A549 (cell line): ENCODE measurements at regions not wholly inside any gene's neighbourhood (a gene's known extent, or its start where the extent isn't known, plus 50 kb on each side); places are given as distances from the start of the nearest gene placed in this dataset.

Experiments used
- CHD2 ChIP-seq: fragments of 150-350 bp; IDR thresholded peaks from 2 replicates; pipeline ENCODE4 v1.6.1; 2014; ENCODE audit warnings: low read length; ENCODE audit not compliant: partially characterized antibody
- CTCF ChIP-seq: fragments of >200 bp; sonication (Bioruptor Twin); formaldehyde crosslinking; IDR thresholded peaks from 3 replicates; pipeline ENCODE4 v1.5.1; 2016
- EHMT2 ChIP-seq: fragments of 200-600 bp; sonication (generic); IDR thresholded peaks from 2 replicates; pipeline ENCODE4 v1.6.1; 2016; ENCODE audit warnings: antibody characterized with exemption, low read depth, mild to moderate bottlenecking, moderate library complexity
- HMGXB4 ChIP-seq: fragments of 250-450 bp; sonication (Bioruptor Pico); IDR thresholded peaks from 2 replicates; pipeline ENCODE4 v1.5.0; 2021; ENCODE audit warnings: mild to moderate bottlenecking, moderate library complexity, borderline replicate concordance
- JUN ChIP-seq, 2 experiments: fragments of >200 bp; sonication (Bioruptor Twin); formaldehyde crosslinking; IDR thresholded peaks; 2 replicates in 1 of 2; 3 replicates in 1 of 2; pipeline ENCODE4 v1.6.1; 2016 to 2017
- JUNB ChIP-seq: fragments of >200 bp; sonication (Bioruptor Twin); formaldehyde crosslinking; IDR thresholded peaks from 2 replicates; pipeline ENCODE4 v1.6.1; 2016
- MYC ChIP-seq: IDR thresholded peaks from 2 replicates; pipeline ENCODE4 v1.6.1; 2012; ENCODE audit warnings: mild to moderate bottlenecking, inconsistent platforms, low read length, improper control_type of control experiment, borderline replicate concordance
- NR3C1 ChIP-seq: fragments of >200 bp; sonication (Bioruptor Twin); formaldehyde crosslinking; IDR thresholded peaks from 3 replicates; pipeline ENCODE4 v1.6.1; 2017
- PBX3 ChIP-seq: IDR thresholded peaks from 2 replicates; pipeline ENCODE4 v1.6.1; 2012
- POLR2A ChIP-seq: IDR thresholded peaks from 2 replicates; pipeline ENCODE4 v1.6.1; 2012; ENCODE audit warnings: mild to moderate bottlenecking, low read length
- REST ChIP-seq: fragments of 200-600 bp; sonication (generic); IDR thresholded peaks from 2 replicates; pipeline ENCODE4 v1.6.1; 2016; ENCODE audit warnings: antibody characterized with exemption, mild to moderate bottlenecking, moderate library complexity
- ZC3H11A ChIP-seq: fragments of 450-650 bp; IDR thresholded peaks from 2 replicates; pipeline ENCODE4 v1.6.1; 2014; ENCODE audit warnings: antibody characterized with exemption, mild to moderate bottlenecking

- no peak for TF ChIP-seq ZC3H11A
- TF ChIP-seq JUNB: no peak
- TF ChIP-seq PBX3: no peak
- no peak for TF ChIP-seq CTCF
- no peak for TF ChIP-seq NR3C1
- no peak for TF ChIP-seq POLR2A
- TF ChIP-seq EHMT2: no peak
- no peak for TF ChIP-seq JUN (IDR thresholded peaks at IDR 0.05)
- TF ChIP-seq HMGXB4 (CRISPR knock-in tag): no peak
- TF ChIP-seq MYC: no peak
- TF ChIP-seq REST: no peak
- TF ChIP-seq CHD2: no peak
These were observed 336.9 kb upstream of the UMPS start for GRCh38 chr3:124393340-124393739.
